ENCODE measurements at regions not wholly inside any gene's neighbourhood (a gene's known extent, or its start where the extent isn't known, plus 50 kb on each side); places are given as distances from the start of the nearest gene placed in this dataset.
A peak's percentile ranks its signal among the peaks of the same experiment; 100 is the strongest.
"Not testable (repeated sequence)": the region's sequence is repeated elsewhere in the genome, so short reads cannot be mapped to it uniquely, and the experiment has no call there.

DNA sequence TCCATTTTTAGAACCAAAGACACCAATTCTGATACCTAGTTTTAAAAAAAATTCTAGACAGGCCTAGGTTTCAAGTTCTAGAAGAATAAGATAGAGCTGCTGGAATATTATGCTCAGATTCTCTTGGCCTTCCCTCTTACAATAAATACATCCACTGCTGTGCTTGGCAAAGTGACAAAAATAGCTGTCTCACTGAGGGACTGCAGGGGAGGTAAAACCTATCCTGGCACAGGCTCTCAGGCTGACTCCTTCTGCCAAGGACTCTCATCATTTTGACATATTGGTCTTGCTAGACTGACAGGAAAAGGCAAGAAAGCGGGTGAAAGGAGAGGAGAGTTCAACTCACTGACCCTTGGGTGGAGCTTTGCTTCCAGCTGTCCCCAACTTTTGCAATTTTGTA is 197.0 kb upstream of the LHX8 start:
- DNase-seq (ENCODE audit: low spot score in 2 of 2): no peak
- FAIRE-seq: no peak

DNA sequence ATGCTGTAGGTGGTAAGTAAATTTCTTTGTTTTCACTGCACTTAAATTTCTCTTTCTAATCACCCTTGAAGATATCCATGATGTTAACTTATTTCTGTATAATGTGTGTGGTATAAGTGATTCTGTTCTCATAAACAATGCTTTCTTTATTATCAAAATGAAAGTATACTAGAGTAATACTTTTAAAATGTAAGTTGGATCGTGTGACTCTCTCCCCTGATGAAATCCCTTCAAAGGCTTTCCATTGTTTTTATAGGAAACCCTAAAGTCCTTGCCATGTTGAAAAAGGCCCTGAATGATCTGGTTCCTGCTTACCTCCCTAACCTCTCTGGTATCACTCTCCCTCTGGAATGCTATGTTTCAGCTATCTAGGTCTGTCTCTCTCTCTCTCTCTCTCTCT is 191.1 kb upstream of the LHX8 start:
- FAIRE-seq (no peak), DNase-seq (ENCODE audit: low spot score in 2 of 2) (no peak)

DNA sequence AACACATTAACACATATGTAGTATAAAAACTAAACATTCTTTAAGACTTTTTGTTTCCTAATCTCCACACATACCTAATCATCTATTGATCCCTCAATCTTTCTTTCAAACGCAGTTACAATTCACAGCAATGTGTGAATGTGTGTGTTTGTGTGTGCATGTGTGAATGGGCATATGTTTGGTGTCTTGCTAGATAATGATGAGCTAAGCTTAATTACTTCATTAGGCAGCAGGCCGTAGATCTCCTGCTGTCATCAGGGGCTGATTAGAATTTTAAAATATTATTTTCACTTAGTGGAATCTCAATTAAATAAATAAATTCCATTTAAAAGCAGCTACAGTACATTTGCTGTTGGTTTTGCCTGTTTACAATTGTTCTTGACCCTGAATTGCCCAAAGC is 187.8 kb upstream of the LHX8 start:
- FAIRE-seq: no peak
- DNase-seq (ENCODE audit: low spot score in 2 of 2): no peak

DNA sequence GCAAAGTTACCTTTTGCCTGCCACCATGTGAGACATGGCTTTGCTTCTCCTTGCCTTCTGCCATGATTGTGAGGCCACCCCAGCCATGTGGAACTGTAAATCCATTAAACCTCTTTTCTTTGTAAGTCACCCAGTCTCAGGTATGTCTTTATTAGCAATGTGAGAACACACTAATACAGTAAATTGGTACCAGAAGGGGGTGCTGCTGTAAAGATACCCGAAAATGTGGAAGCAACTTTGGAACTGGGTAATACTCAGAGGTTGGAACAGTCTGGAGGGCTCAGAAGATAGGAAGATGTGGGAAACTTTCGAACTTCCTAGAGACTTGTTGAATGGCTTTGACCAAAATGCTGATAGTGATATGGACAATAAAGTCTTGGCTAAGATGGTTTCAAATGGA is 184.8 kb upstream of the LHX8 start:
- not testable (repeated sequence) for DNase-seq (ENCODE audit: low spot score in 2 of 2); FAIRE-seq

GRCh38 chr1:74951981-74952380 is 182.2 kb upstream of the LHX8 start:
- not testable (repeated sequence) for FAIRE-seq; DNase-seq (ENCODE audit: low spot score in 2 of 2)

- FAIRE-seq (no peak), DNase-seq (ENCODE audit: low spot score in 2 of 2) (no peak)
These were observed 181.4 kb upstream of the LHX8 start for GRCh38 chr1:74952786-74953185.

GRCh38 chr1:74953622-74954021 is 180.6 kb upstream of the LHX8 start:
- no peak for DNase-seq (ENCODE audit: low spot score in 2 of 2)
- no peak for FAIRE-seq

- FAIRE-seq: no peak
- DNase-seq (ENCODE audit: low spot score in 2 of 2): no peak
These were observed 171.1 kb upstream of the LHX8 start for GRCh38 chr1:74963120-74963519.

DNA sequence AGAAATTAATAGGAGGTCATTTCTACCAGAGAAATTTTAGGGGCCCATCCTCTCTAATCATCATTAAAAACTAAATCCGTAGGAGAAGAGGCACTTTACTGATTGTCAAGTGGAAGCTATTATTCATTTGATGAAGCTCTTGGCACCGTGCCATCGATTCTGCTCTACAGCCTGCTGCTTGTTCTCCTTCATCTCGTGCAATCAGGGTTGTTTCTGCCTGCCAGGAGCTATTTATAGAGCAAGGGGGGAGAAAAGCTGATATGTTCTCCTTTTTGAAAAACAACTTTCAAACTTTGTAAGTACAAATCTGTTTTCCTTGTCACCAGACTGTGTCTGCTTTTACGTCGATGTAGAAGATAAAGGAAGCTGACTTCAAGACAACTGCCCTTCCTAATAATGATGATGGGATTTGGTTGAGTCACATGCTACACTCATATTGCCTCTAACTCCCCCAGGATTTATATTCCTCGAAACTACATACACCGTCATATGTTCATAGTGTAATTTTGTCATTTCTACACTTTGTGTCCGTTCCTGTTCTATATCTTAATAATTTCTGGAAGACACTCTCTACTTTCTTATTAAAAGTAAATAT is 169.6 kb upstream of the LHX8 start:
- DNase-seq (ENCODE audit: low spot score in 2 of 2) (peak in 1 of 2 donors; percentile 7), FAIRE-seq (no peak)

DNA sequence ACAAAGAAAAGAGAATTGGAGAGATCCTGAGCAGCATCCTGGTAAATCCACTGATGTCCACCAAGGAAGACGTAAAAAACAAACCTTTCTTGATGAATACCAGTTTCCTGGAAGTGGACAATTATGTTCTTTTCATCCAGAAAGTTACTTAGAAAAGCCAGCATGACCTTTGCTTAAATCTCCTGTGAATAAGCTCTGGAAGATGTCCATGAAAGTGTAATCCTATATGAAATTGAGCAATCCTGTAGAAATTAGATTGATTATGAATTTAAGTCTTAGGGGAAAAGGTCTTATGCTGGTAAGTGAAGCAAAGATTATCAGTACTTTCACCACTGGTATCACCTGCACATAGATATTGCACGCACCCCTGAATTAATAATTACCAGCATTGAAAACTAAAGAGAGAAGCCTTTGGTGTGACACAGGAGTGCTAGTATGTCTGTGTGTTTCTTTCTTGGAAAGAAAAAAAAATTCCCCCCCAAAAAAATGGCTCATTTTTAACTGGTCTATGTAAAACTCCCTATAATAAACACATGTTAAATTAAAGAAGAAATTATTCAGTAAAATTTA is 164.5 kb upstream of the LHX8 start:
- FAIRE-seq: no peak
- DNase-seq (ENCODE audit: low spot score in 2 of 2): no peak

GRCh38 chr1:74971982-74972381 is 162.2 kb upstream of the LHX8 start:
- FAIRE-seq (no peak), DNase-seq (ENCODE audit: low spot score in 2 of 2) (no peak)

- FAIRE-seq (no peak), DNase-seq (ENCODE audit: low spot score in 2 of 2) (no peak)
These were observed 157.7 kb upstream of the LHX8 start for GRCh38 chr1:74976491-74976890.

- not testable (repeated sequence) for FAIRE-seq; DNase-seq (ENCODE audit: low spot score in 2 of 2)
These were observed 141.7 kb upstream of the LHX8 start for GRCh38 chr1:74992448-74992847.

- FAIRE-seq (no peak), DNase-seq (ENCODE audit: low spot score in 2 of 2) (no peak)
These were observed 138.4 kb upstream of the LHX8 start for GRCh38 chr1:74995821-74996220.

DNA sequence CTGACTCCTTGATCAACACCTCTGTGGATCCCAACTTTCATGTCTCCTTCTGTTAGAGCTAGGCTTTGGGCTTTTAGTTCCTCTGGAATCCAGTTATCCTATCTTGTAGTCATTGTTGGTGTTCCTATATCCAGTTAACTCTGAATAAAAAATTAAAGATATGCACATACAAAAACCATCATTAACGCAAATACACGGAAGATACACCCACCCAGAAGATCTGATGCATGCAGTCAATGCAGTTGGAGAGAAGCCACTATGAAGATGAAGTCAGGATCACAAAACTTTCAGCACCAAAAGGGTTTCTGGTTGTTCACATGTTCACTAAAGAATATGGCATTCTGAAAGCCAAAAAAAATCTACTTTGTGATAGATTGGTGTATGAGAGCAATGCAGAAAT is 123.6 kb upstream of the LHX8 start:
- no peak for DNase-seq (ENCODE audit: low spot score in 2 of 2)
- no peak for FAIRE-seq

GRCh38 chr1:75014250-75014649 is 119.9 kb upstream of the LHX8 start:
- DNase-seq (ENCODE audit: low spot score in 2 of 2) (no peak), FAIRE-seq (no peak)

- DNase-seq (ENCODE audit: low spot score in 2 of 2) (no peak), FAIRE-seq (no peak)
These were observed 111.2 kb upstream of the LHX8 start for GRCh38 chr1:75023005-75023404.

- DNase-seq (ENCODE audit: low spot score in 2 of 2) (no peak), FAIRE-seq (no peak)
These were observed 99.8 kb upstream of the LHX8 start for GRCh38 chr1:75034376-75034775.

- no peak for FAIRE-seq
- DNase-seq (ENCODE audit: low spot score in 2 of 2): no peak
These were observed 98.7 kb upstream of the LHX8 start for GRCh38 chr1:75035536-75035935.

- FAIRE-seq (no peak), DNase-seq (ENCODE audit: low spot score in 2 of 2) (no peak)
These were observed 81.0 kb upstream of the LHX8 start for GRCh38 chr1:75053207-75053606.

- DNase-seq (ENCODE audit: low spot score in 2 of 2): no peak
- FAIRE-seq: no peak
These were observed 75.8 kb upstream of the LHX8 start for GRCh38 chr1:75058424-75058823.

DNA sequence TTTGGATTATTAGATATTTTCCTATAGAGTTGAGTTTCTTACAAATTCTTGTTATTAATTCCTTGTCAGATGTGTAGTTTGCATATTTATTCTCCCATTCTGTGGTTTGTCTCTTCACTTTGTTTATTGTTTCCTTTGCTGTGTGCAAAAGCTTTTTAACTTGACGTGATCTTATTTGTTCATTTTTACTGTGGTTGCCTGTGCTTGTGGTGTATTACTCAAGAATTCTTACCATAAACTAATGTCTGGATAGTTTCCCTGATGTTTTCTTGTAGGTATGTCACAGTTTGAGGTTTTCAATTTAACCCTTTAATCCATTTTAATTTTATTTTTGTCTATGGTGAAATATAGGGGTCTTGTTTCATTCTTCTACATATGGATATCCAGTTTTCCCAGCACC is 72.1 kb upstream of the LHX8 start:
- FAIRE-seq (no peak), DNase-seq (ENCODE audit: low spot score in 2 of 2) (no peak)

GRCh38 chr1:75067975-75068374 is 66.2 kb upstream of the LHX8 start:
- no peak for DNase-seq (ENCODE audit: low spot score in 2 of 2)
- FAIRE-seq: no peak

Data from frontal cortex (tissue), 3 donors.